IMR-90 (cell line): ENCODE measurements at regions not wholly inside any gene's neighbourhood (a gene's known extent, or its start where the extent isn't known, plus 50 kb on each side); places are given as distances from the start of the nearest gene placed in this dataset.

Experiments
- ATAC-seq: fragments of 200-7000 bp; cut with Tn5 transposase; 2 replicates; pipeline ENCODE4 v1.9.1; 2020; ENCODE audit warnings: low read depth, mild to moderate bottlenecking, moderate library complexity
- BruUV-seq: library from RNA; stranded (reverse); fragments of 400-500 nt; replicated peaks from 2 replicates; lab custom pipeline; 2021; lab: Mats Ljungman, UMichigan
- CTCF ChIA-PET: fragments of 300-600 bp; formaldehyde crosslinking; extraction: SDS; loops from one replicate; lab custom pipeline; 2021; ENCODE audit warnings: antibody characterized with exemption; lab: Yijun Ruan, JAX
- POLR2A ChIA-PET: fragments of 300-600 bp; sonication (Branson Sonifier 250); formaldehyde crosslinking; loops from one replicate; lab custom pipeline; 2022; ENCODE audit warnings: antibody characterized with exemption; ENCODE audit not compliant: unreplicated experiment; lab: Charles Lee
- DNase-seq: peaks from one replicate; pipeline ENCODE4 v3.0.0; 2013
- H2AFZ ChIP-seq: replicated peaks from 2 replicates; pipeline ENCODE3; 2013; ENCODE audit warnings: low read length, mild to moderate bottlenecking; ENCODE audit not compliant: poor library complexity
- H2AK5ac ChIP-seq: 2 replicates; pipeline ENCODE4 v1.6.1; 2013; ENCODE audit warnings: low read depth, low read length, inconsistent platforms
- H2AK9ac ChIP-seq: replicated peaks from 2 replicates; pipeline ENCODE3; 2013; ENCODE audit warnings: mild to moderate bottlenecking, low read depth, low read length, moderate library complexity; ENCODE audit not compliant: poor library complexity
- H2BK120ac ChIP-seq: 2 replicates; pipeline ENCODE4 v1.6.1; 2013; ENCODE audit warnings: low read depth, low read length, inconsistent platforms
- H2BK15ac ChIP-seq: 3 replicates; pipeline ENCODE4 v1.6.1; 2013; ENCODE audit warnings: low read depth, low read length, inconsistent platforms
- H2BK20ac ChIP-seq: 2 replicates; pipeline ENCODE4 v1.6.1; 2013; ENCODE audit warnings: low read depth, mild to moderate bottlenecking, inconsistent platforms, low read length, moderate library complexity
- H2BK5ac ChIP-seq: 2 replicates; pipeline ENCODE4 v1.6.1; 2013; ENCODE audit warnings: mild to moderate bottlenecking, low read depth, low read length, inconsistent platforms; ENCODE audit not compliant: poor library complexity, severe bottlenecking
- H3K14ac ChIP-seq: replicated peaks from 2 replicates; pipeline ENCODE4 v1.6.1; 2013; ENCODE audit warnings: low read depth, low read length, inconsistent platforms
- H3K18ac ChIP-seq: 2 replicates; pipeline ENCODE4 v1.6.1; 2013; ENCODE audit warnings: low read depth, low read length, control low read depth
- H3K23ac ChIP-seq: 2 replicates; pipeline ENCODE4 v1.6.1; 2013; ENCODE audit warnings: low read depth, low read length, inconsistent platforms
- H3K27ac ChIP-seq: 2 replicates; pipeline ENCODE4 v1.5.1; 2013; ENCODE audit warnings: mild to moderate bottlenecking, control low read depth, low read length; ENCODE audit not compliant: insufficient read depth
- H3K27me3 ChIP-seq: 2 replicates; pipeline ENCODE4 v1.6.1; 2013; ENCODE audit warnings: low read length; ENCODE audit not compliant: control insufficient read depth, insufficient read depth
- H3K36me3 ChIP-seq: 2 replicates; pipeline ENCODE4 v1.6.1; 2013; ENCODE audit warnings: low read length, mixed read lengths; ENCODE audit not compliant: control insufficient read depth, insufficient read depth
- H3K4ac ChIP-seq: 2 replicates; pipeline ENCODE4 v1.6.1; 2013; ENCODE audit warnings: low read depth, low read length, inconsistent platforms
- H3K4me1 ChIP-seq: 2 replicates; pipeline ENCODE4 v1.6.1; 2013; ENCODE audit warnings: low read length, mixed read lengths; ENCODE audit not compliant: control insufficient read depth, insufficient read depth
- H3K4me2 ChIP-seq: 2 replicates; pipeline ENCODE4 v1.6.1; 2013; ENCODE audit warnings: low read depth, mild to moderate bottlenecking, control low read depth, low read length, moderate library complexity
- H3K4me3 ChIP-seq: 2 replicates; pipeline ENCODE4 v1.5.1; 2013; ENCODE audit warnings: low read depth, mild to moderate bottlenecking, control low read depth, low read length, moderate library complexity; ENCODE audit not compliant: insufficient read depth
- H3K56ac ChIP-seq: 2 replicates; pipeline ENCODE4 v1.6.1; 2013; ENCODE audit warnings: low read length, inconsistent platforms; ENCODE audit not compliant: insufficient read depth; ENCODE audit errors: extremely low read depth
- H3K79me1 ChIP-seq, 2 experiments: 2 replicates each; pipeline ENCODE4 v1.6.1; 2013; ENCODE audit warnings: low read length in 2 of 2, inconsistent platforms in 1 of 2, low read depth in 1 of 2
- H3K9ac ChIP-seq: 2 replicates; pipeline ENCODE4 v1.6.1; 2013; ENCODE audit warnings: low read depth, low read length, control low read depth
- H3K9me1 ChIP-seq: 2 replicates; pipeline ENCODE4 v1.6.1; 2013; ENCODE audit warnings: low read length, inconsistent platforms; ENCODE audit not compliant: insufficient read depth
- H3K9me3 ChIP-seq: 2 replicates; pipeline ENCODE4 v1.6.1; 2013; ENCODE audit warnings: low read length; ENCODE audit not compliant: control insufficient read depth, insufficient read depth
- H4K20me1 ChIP-seq: 2 replicates; pipeline ENCODE4 v1.6.1; 2013; ENCODE audit warnings: low read length, inconsistent platforms; ENCODE audit not compliant: insufficient read depth
- H4K5ac ChIP-seq: 2 replicates; pipeline ENCODE4 v1.6.1; 2013; ENCODE audit warnings: mild to moderate bottlenecking, low read depth, low read length, control low read depth
- H4K8ac ChIP-seq, 2 experiments: 2 replicates each; pipeline ENCODE4 v1.6.1; 2013; ENCODE audit warnings: low read depth in 2 of 2, low read length in 2 of 2, control low read depth in 1 of 2, inconsistent platforms in 1 of 2
- H4K91ac ChIP-seq: 2 replicates; pipeline ENCODE4 v1.6.1; 2013; ENCODE audit warnings: low read depth, low read length, inconsistent platforms; ENCODE audit not compliant: insufficient read depth
- BHLHE40 ChIP-seq: fragments of 150-350 bp; IDR thresholded peaks from 2 replicates; pipeline ENCODE4 v1.6.1; 2016; ENCODE audit warnings: mild to moderate bottlenecking, low read depth, low read length
- CEBPB ChIP-seq: IDR thresholded peaks from 2 replicates; pipeline ENCODE4 v1.6.1; 2012; ENCODE audit warnings: low read depth, low read length, improper control_type of control experiment
- CTCF ChIP-seq: conservative IDR thresholded peaks from 2 replicates; pipeline ENCODE4 v1.5.1; 2012; ENCODE audit warnings: mild to moderate bottlenecking, low read depth, low read length, improper control_type of control experiment
- ELK1 ChIP-seq: fragments of 150-350 bp; IDR thresholded peaks from 2 replicates; pipeline ENCODE4 v1.6.1; 2016; ENCODE audit warnings: low read depth, mild to moderate bottlenecking, low read length, moderate library complexity, borderline replicate concordance
- MAFK ChIP-seq: IDR thresholded peaks from 2 replicates; pipeline ENCODE4 v1.6.1; 2012; ENCODE audit warnings: low read depth, low read length, improper control_type of control experiment
- NFE2L2 ChIP-seq: fragments of 150-350 bp; IDR thresholded peaks from 2 replicates; pipeline ENCODE4 v1.6.1; 2016; ENCODE audit warnings: low read depth, mild to moderate bottlenecking, low read length
- POLR2A ChIP-seq: IDR thresholded peaks from 2 replicates; pipeline ENCODE4 v1.6.1; 2012; ENCODE audit warnings: mild to moderate bottlenecking, low read depth, low read length
- RAD21 ChIP-seq: IDR thresholded peaks from 2 replicates; pipeline ENCODE4 v1.6.1; 2012; ENCODE audit warnings: low read length, improper control_type of control experiment
- RCOR1 ChIP-seq: IDR thresholded peaks from 2 replicates; pipeline ENCODE4 v1.6.1; 2012; ENCODE audit warnings: mild to moderate bottlenecking, low read length, improper control_type of control experiment; ENCODE audit not compliant: insufficient replicate concordance
- RFX5 ChIP-seq: IDR thresholded peaks from 2 replicates; pipeline ENCODE4 v1.8.0; 2012; ENCODE audit warnings: low read depth, mild to moderate bottlenecking, low read length, moderate library complexity
- SMC3 ChIP-seq: fragments of 150-350 bp; IDR thresholded peaks from 2 replicates; pipeline ENCODE4 v1.6.1; 2016; ENCODE audit warnings: low read depth, mild to moderate bottlenecking, antibody characterized with exemption, low read length, moderate library complexity
- USF2 ChIP-seq: fragments of 150-350 bp; IDR thresholded peaks from 2 replicates; pipeline ENCODE4 v1.6.1; 2017; ENCODE audit warnings: mild to moderate bottlenecking, antibody characterized with exemption, low read length, low read depth
- WGBS, 2 experiments: methylation state at CpG; one replicate each; pipeline versions ENCODE4 v1.1.5 to v1.1.7; 2013; ENCODE audit warnings: missing lambda C conversion rate in 2 of 2; ENCODE audit not compliant: insufficient read length in 1 of 2; ENCODE audit errors: extremely low coverage in 2 of 2; 5-methylcytosine and 5-hydroxymethylcytosine counted together
- dilution Hi-C: fragments of 300-500 bp; cut with HindIII; formaldehyde crosslinking; loops from one replicate; pipeline ENCODE4 v1.14.3; 2018; ENCODE audit warnings: low sequenced_read_pairs; ENCODE audit not compliant: unreplicated experiment
- in situ Hi-C: fragments of 300-500 bp; cut with MboI; formaldehyde crosslinking; loops from 3 replicates; pipeline ENCODE4 v1.14.3; 2019; ENCODE audit warnings: low sequenced_read_pairs, inconsistent platforms, mixed read lengths
- intact Hi-C: fragments of 100-400 bp; cut with micrococcal nuclease; formaldehyde crosslinking; loops from 2 replicates; pipeline ENCODE4 v1.10.0; 2022

- Histone ChIP-seq H3K4ac (no peak overlapping the region), H3K56ac (no peak overlapping the region), H2AK9ac (no peak overlapping the region), H3K23ac (no peak overlapping the region), H3K14ac (no peak overlapping the region), H4K8ac (no peak overlapping the region), H3K9me1 (no peaks in the 10 kb centered on the region), H4K5ac (no peak overlapping the region), H4K20me1 (no peaks in the 10 kb centered on the region), H3K27me3 (no peaks in the 10 kb centered on the region), H3K36me3 (no peaks in the 10 kb centered on the region), H3K9ac (no peak overlapping the region), H3K27ac (no peak overlapping the region), H2BK20ac (no peak overlapping the region), H2AK5ac (no peak overlapping the region), H2BK15ac (no peak overlapping the region), H3K9me3 (peaks cover 14% of the 10 kb centered on the region), H3K4me3 (no peak overlapping the region), H3K79me1 (no peaks in the 10 kb centered on the region), H4K91ac (no peak overlapping the region), H3K4me2 (no peak overlapping the region), H2BK120ac (no peak overlapping the region), H3K18ac (no peak overlapping the region), H3K4me1 (no peaks in the 10 kb centered on the region), H2AFZ (no peak overlapping the region), H2BK5ac (no peak overlapping the region)
- no peak for TF ChIP-seq POLR2A
- TF ChIP-seq CEBPB, result no peak
- TF ChIP-seq MAFK, result no peak
- TF ChIP-seq ELK1, result no peak
- TF ChIP-seq USF2, result no peak
- TF ChIP-seq RFX5, result no peak
- TF ChIP-seq BHLHE40, result no peak
- no peak for TF ChIP-seq SMC3
- TF ChIP-seq RAD21, result no peak
- TF ChIP-seq NFE2L2, result no peak
- TF ChIP-seq RCOR1, result no peak
- no peak for TF ChIP-seq CTCF
- DNase-seq, result no peak
- ChIA-PET CTCF (no interaction called here), POLR2A (no interaction called here)
- no CpG with 5 or more reads among the region's 3 CpGs for WGBS, 2 experiments
- no TSS peak for BruUV-seq
- intact Hi-C loops (no loop called here), dilution Hi-C loops (no loop called here), in situ Hi-C loops (no loop called here)
- no peak for ATAC-seq
Measured at GRCh38 chr1:166282391-166283137, 115.8 kb upstream of the FAM78B start.
